ENCODE measurements at regions not wholly inside any gene's neighbourhood (a gene's known extent, or its start where the extent isn't known, plus 50 kb on each side); places are given as distances from the start of the nearest gene placed in this dataset.

GRCh38 chr4:180578175-180578574 is 1665.0 kb upstream of the TENM3 start:
- ChIA-PET CTCF (interaction anchor here (1.2 kb wide), 1 partner anchor 129 kb away, joined by 3 read pairs; no protein-coding TSS in a partner anchor), POLR2A (no interaction called here)
- Mint-ChIP-seq H3K9me3 (ENCODE audit: unreplicated experiment) (no peaks in the 10 kb centered on the region), H3K36me3 (ENCODE audit: insufficient read depth, unreplicated experiment) (no peaks in the 10 kb centered on the region), H3K27me3 (ENCODE audit: insufficient read depth, unreplicated experiment) (no peaks in the 10 kb centered on the region), H3K27ac (ENCODE audit: low read depth, unreplicated experiment) (no peak overlapping the region), H3K4me3 (ENCODE audit: unreplicated experiment) (no peak overlapping the region), H3K4me1 (ENCODE audit: insufficient read depth, unreplicated experiment) (no peaks in the 10 kb centered on the region)
- BruUV-seq (replicated peaks), result no TSS peak
- no peak for TF ChIP-seq CTCF (IDR thresholded peaks at IDR 0.05; ENCODE audit: unreplicated experiment)
- DNase-seq (ENCODE audit: unreplicated experiment), result no peak
- intact Hi-C loops (cut with micrococcal nuclease), result no loop called here

DNA sequence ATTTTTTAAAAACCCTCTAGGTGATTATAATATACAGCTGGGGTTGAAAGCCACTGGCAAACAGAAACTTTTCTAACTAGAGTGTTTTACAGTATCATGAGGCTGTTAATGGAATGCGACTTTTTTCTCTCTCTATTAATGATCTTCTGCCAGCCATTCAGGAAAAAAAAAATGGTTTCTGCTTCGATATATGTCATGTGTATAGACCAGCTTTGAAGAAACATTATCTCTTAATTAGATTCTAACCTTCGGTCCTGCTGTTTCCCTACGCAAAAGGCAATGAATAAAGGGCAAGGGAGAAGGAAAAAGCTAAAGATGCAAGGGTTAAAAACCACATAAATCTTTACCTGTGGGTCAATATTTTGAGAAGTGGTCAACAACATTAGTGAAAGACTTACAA is 1662.1 kb upstream of the TENM3 start:
- CTCF ChIA-PET, result interaction anchor here (0.6 kb wide), 1 partner anchor 74 kb away, joined by 3 read pairs; no protein-coding TSS in a partner anchor
- Mint-ChIP-seq H3K4me1 (ENCODE audit: insufficient read depth, unreplicated experiment) (no peaks in the 10 kb centered on the region), H3K36me3 (ENCODE audit: insufficient read depth, unreplicated experiment) (no peaks in the 10 kb centered on the region), H3K27me3 (ENCODE audit: insufficient read depth, unreplicated experiment) (no peaks in the 10 kb centered on the region), H3K27ac (ENCODE audit: low read depth, unreplicated experiment) (no peak overlapping the region), H3K4me3 (ENCODE audit: unreplicated experiment) (no peak overlapping the region), H3K9me3 (ENCODE audit: unreplicated experiment) (no peaks in the 10 kb centered on the region)
- POLR2A ChIA-PET, result no interaction called here
- DNase-seq (ENCODE audit: unreplicated experiment), result no peak
- TF ChIP-seq CTCF (IDR thresholded peaks at IDR 0.05; ENCODE audit: unreplicated experiment), result no peak
- intact Hi-C loops (cut with micrococcal nuclease), result no loop called here
- BruUV-seq (replicated peaks), result no TSS peak

GRCh38 chr4:180587379-180587778 is 1655.8 kb upstream of the TENM3 start:
- H3K27me3 Mint-ChIP-seq (ENCODE audit: insufficient read depth, unreplicated experiment), result no peaks in the 10 kb centered on the region
- intact Hi-C loops (cut with micrococcal nuclease), result no loop called here
- BruUV-seq (replicated peaks), result no TSS peak
- no peak for DNase-seq (ENCODE audit: unreplicated experiment)
- POLR2A ChIA-PET, result no interaction called here
- no peak for TF ChIP-seq CTCF (IDR thresholded peaks at IDR 0.05; ENCODE audit: unreplicated experiment)
- CTCF ChIA-PET, result interaction anchor here (0.7 kb wide), 2 partner anchors 32 to 102 kb away, joined by 3 read pairs; no protein-coding TSS in a partner anchor
- no peak overlapping the region for H3K27ac Mint-ChIP-seq (ENCODE audit: low read depth, unreplicated experiment)
- no peak overlapping the region for H3K4me3 Mint-ChIP-seq (ENCODE audit: unreplicated experiment)
- no peaks in the 10 kb centered on the region for H3K36me3 Mint-ChIP-seq (ENCODE audit: insufficient read depth, unreplicated experiment)
- H3K4me1 Mint-ChIP-seq (ENCODE audit: insufficient read depth, unreplicated experiment), result no peaks in the 10 kb centered on the region
- H3K9me3 Mint-ChIP-seq (ENCODE audit: unreplicated experiment), result no peaks in the 10 kb centered on the region

GRCh38 chr4:180589575-180589974 is 1653.6 kb upstream of the TENM3 start:
- no TSS peak for BruUV-seq (replicated peaks)
- no peaks in the 10 kb centered on the region for H3K27me3 Mint-ChIP-seq (ENCODE audit: insufficient read depth, unreplicated experiment)
- no peaks in the 10 kb centered on the region for H3K4me1 Mint-ChIP-seq (ENCODE audit: insufficient read depth, unreplicated experiment)
- intact Hi-C loops (cut with micrococcal nuclease), result no loop called here
- no peaks in the 10 kb centered on the region for H3K9me3 Mint-ChIP-seq (ENCODE audit: unreplicated experiment)
- ChIA-PET CTCF (no interaction called here), POLR2A (no interaction called here)
- no peak for TF ChIP-seq CTCF (IDR thresholded peaks at IDR 0.05; ENCODE audit: unreplicated experiment)
- no peak for DNase-seq (ENCODE audit: unreplicated experiment)
- no peaks in the 10 kb centered on the region for H3K36me3 Mint-ChIP-seq (ENCODE audit: insufficient read depth, unreplicated experiment)
- no peak overlapping the region for H3K27ac Mint-ChIP-seq (ENCODE audit: low read depth, unreplicated experiment)
- no peak overlapping the region for H3K4me3 Mint-ChIP-seq (ENCODE audit: unreplicated experiment)
